K562 (cell line): ENCODE measurements at regions not wholly inside any gene's neighbourhood (a gene's known extent, or its start where the extent isn't known, plus 50 kb on each side); places are given as distances from the start of the nearest gene placed in this dataset.
"Not testable (repeated sequence)": the region's sequence is repeated elsewhere in the genome, so short reads cannot be mapped to it uniquely, and the experiment has no call there.

Experiments used
- ATAC-seq: fragments of 200-7000 bp; cut with Tn5 transposase; 3 replicates; pipeline ENCODE4 v1.9.1; 2020; ENCODE audit warnings: moderate library complexity
- BruUV-seq: library from RNA; stranded (reverse); fragments of 400-500 nt; replicated peaks from 2 replicates; lab custom pipeline; 2021; lab: Mats Ljungman, UMichigan
- CTCF ChIA-PET: fragments of 300-600 bp; formaldehyde crosslinking; extraction: SDS; loops from one replicate; lab custom pipeline; 2021; ENCODE audit warnings: low intra/inter-chr PET ratio; lab: Yijun Ruan, JAX
- POLR2A ChIA-PET: fragments of 300-600, 350-650 bp; sonication (Branson Sonifier 250); formaldehyde crosslinking; extraction: SDS; loops from one replicate; lab custom pipeline; 2021; ENCODE audit warnings: antibody characterized with exemption, inconsistent platforms; lab: Yijun Ruan, JAX
- DNase-seq, 4 experiments: peaks; one replicate each; pipeline versions ENCODE4 v3.0.0 to v3.0.0-alpha.2; 2011 to 2018; ENCODE audit warnings: low spot score in 3 of 4, mixed read lengths in 3 of 4; ENCODE audit errors: extremely low read depth in 1 of 4
- FAIRE-seq: peaks from 2 replicates; lab custom pipeline; 2011; peaks lifted over from hg19 to GRCh38; lab: Jason Lieb, UNC
- H2AFZ ChIP-seq: 2 replicates; pipeline ENCODE4 v1.6.0; 2011; ENCODE audit warnings: low read depth, low read length, control low read depth, inconsistent platforms
- H3K27ac ChIP-seq: fragments of 200-600 bp; 3 replicates; pipeline ENCODE4 v1.8.0; 2011; ENCODE audit warnings: low read depth, mild to moderate bottlenecking, control low read depth, inconsistent platforms, low read length, moderate library complexity, mixed read lengths; ENCODE audit errors: extremely low read depth
- H3K27me3 ChIP-seq, 2 experiments: fragments of 300-600 bp in 1 of 2; 2 replicates in 1 of 2; 3 replicates in 1 of 2; pipeline versions ENCODE4 v1.6.0 to v1.8.0; 2011; ENCODE audit warnings: inconsistent platforms in 2 of 2, low read length in 2 of 2, mild to moderate bottlenecking in 1 of 2, mixed read lengths in 1 of 2, moderate library complexity in 1 of 2; ENCODE audit not compliant: control insufficient read depth in 2 of 2, insufficient read depth in 2 of 2
- H3K36me3 ChIP-seq: fragments of 300-600 bp; 3 replicates; pipeline ENCODE4 v1.8.0; 2011; ENCODE audit warnings: mild to moderate bottlenecking, low read length, inconsistent platforms; ENCODE audit not compliant: control insufficient read depth, insufficient read depth
- H3K4me1 ChIP-seq, 2 experiments: fragments of 200-600 bp in 1 of 2; replicated peaks in 1 of 2; 2 replicates in 1 of 2; 3 replicates in 1 of 2; pipeline versions ENCODE4 v1.5.1 to v1.8.0; 2011; ENCODE audit warnings: inconsistent platforms in 2 of 2, low read length in 2 of 2, mild to moderate bottlenecking in 1 of 2, mixed read lengths in 1 of 2, moderate library complexity in 1 of 2; ENCODE audit not compliant: control insufficient read depth in 2 of 2, insufficient read depth in 2 of 2
- H3K4me2 ChIP-seq: 2 replicates; pipeline ENCODE4 v1.6.1; 2011; ENCODE audit warnings: low read length, control low read depth, inconsistent platforms, mixed read lengths; ENCODE audit not compliant: insufficient read depth
- H3K4me3 ChIP-seq: fragments of 200-600 bp; sonication (generic), shearing (Covaris generic); 2 replicates; pipeline ENCODE4 v1.5.1; 2016; ENCODE audit warnings: control low read depth, inconsistent platforms
- H3K79me2 ChIP-seq: fragments of 200-600 bp; 3 replicates; pipeline ENCODE4 v1.8.0; 2011; ENCODE audit warnings: low read length, inconsistent platforms; ENCODE audit not compliant: control insufficient read depth, insufficient read depth
- H3K9ac ChIP-seq, 2 experiments: 2 replicates each; pipeline versions ENCODE4 v1.6.0 to v1.6.1; 2011; ENCODE audit warnings: low read depth in 2 of 2, low read length in 2 of 2, control low read depth in 1 of 2, inconsistent platforms in 1 of 2, mild to moderate bottlenecking in 1 of 2, mixed read lengths in 1 of 2; ENCODE audit not compliant: insufficient read depth in 1 of 2
- H3K9me1 ChIP-seq: one replicate; pipeline ENCODE4 v1.6.0; 2011; ENCODE audit warnings: inconsistent platforms, mild to moderate bottlenecking, low read length, moderate library complexity; ENCODE audit not compliant: control insufficient read depth, insufficient read depth
- H3K9me3 ChIP-seq: replicated peaks from 2 replicates; pipeline ENCODE4 v1.5.1; 2011; ENCODE audit warnings: low read depth, low read length, inconsistent platforms; ENCODE audit not compliant: control insufficient read depth, insufficient read depth
- H4K20me1 ChIP-seq: replicated peaks from 2 replicates; pipeline ENCODE4 v1.6.1; 2011; ENCODE audit warnings: low read length, inconsistent platforms, mixed read lengths; ENCODE audit not compliant: control insufficient read depth, insufficient read depth
- CHD4 ChIP-seq: fragments of 200-600 bp; sonication (generic); IDR thresholded peaks from 3 replicates; pipeline ENCODE4 v1.6.1; 2012; ENCODE audit warnings: low read depth, mild to moderate bottlenecking, mixed read lengths, low read length, inconsistent platforms; ENCODE audit not compliant: insufficient read depth, insufficient replicate concordance, poor library complexity, severe bottlenecking
- DMBX1 ChIP-seq: fragments of 250-450 bp; sonication (Bioruptor Pico); IDR thresholded peaks from 2 replicates; pipeline ENCODE4 v1.8.0; 2022; ENCODE audit warnings: inconsistent platforms, mild to moderate bottlenecking, moderate library complexity, borderline replicate concordance
- GTF3C2 ChIP-seq: IDR thresholded peaks from 3 replicates; pipeline ENCODE4 v1.6.1; 2011; ENCODE audit warnings: borderline replicate concordance, mild to moderate bottlenecking, moderate library complexity; ENCODE audit not compliant: insufficient read length; ENCODE audit errors: extremely low read depth
- RFX5 ChIP-seq: IDR thresholded peaks from 2 replicates; pipeline ENCODE4 v1.6.1; 2011; ENCODE audit warnings: low read depth, mild to moderate bottlenecking, improper control_type of control experiment, low read length
- TCFL5 ChIP-seq: fragments of 250-450 bp; sonication (Bioruptor Pico); conservative IDR thresholded peaks from 2 replicates; pipeline ENCODE4 v1.6.1; 2021; ENCODE audit warnings: mild to moderate bottlenecking, moderate library complexity, matching md5 sums
- TRIM28 ChIP-seq: fragments of 450-650 bp; IDR thresholded peaks from 2 replicates; pipeline ENCODE4 v1.6.1; 2017
- ZNF696 ChIP-seq: fragments of 250-450 bp; sonication (Bioruptor Pico); conservative IDR thresholded peaks from 2 replicates; pipeline ENCODE4 v1.4.0; 2020; ENCODE audit warnings: mild to moderate bottlenecking, moderate library complexity
- WGBS: fragments of 100-300 bp; shearing (Covaris generic); methylation state at CpG from one replicate; pipeline ENCODE4 v1.1.6; 2016; ENCODE audit warnings: low coverage, mixed read lengths; ENCODE audit not compliant: insufficient coverage; ENCODE audit errors: missing lambda C conversion rate; 5-methylcytosine and 5-hydroxymethylcytosine counted together
- in situ Hi-C: fragments of 300-500 bp; cut with MboI; formaldehyde crosslinking; loops from 4 replicates; pipeline ENCODE4 v1.15.0; 2018; ENCODE audit warnings: inconsistent platforms, mixed read lengths
- intact Hi-C: fragments of 100-400 bp; cut with micrococcal nuclease; formaldehyde crosslinking; loops from 2 replicates; pipeline ENCODE4 v1.14.2; 2022
- TF ChIP-seq, protein P1 (sequence below): fragments of 450-650 bp; conservative IDR thresholded peaks from 2 replicates; pipeline ENCODE4 v1.6.1; 2016; ENCODE audit warnings: missing genetic modification characterization, low read depth, mild to moderate bottlenecking, missing compliant biosample characterization, moderate library complexity
- TF ChIP-seq, protein P2 (sequence below): fragments of 250-450 bp; sonication (Bioruptor Pico); IDR thresholded peaks from 2 replicates; pipeline ENCODE4 v1.8.0; 2022; ENCODE audit warnings: inconsistent platforms
- TF ChIP-seq, protein P3 (sequence below): fragments of 450-650 bp; formaldehyde crosslinking; IDR thresholded peaks from 2 replicates; pipeline ENCODE4 v1.4.0; 2020; ENCODE audit warnings: mild to moderate bottlenecking, moderate library complexity

GRCh38 chr7:82501346-82501745 is 57.8 kb upstream of the CACNA2D1 start (continued):
- TF ChIP-seq DMBX1 (CRISPR knock-in tag) (no peak), ZNF696 (CRISPR knock-in tag) (no peak), TRIM28 (no peak), GTF3C2 (no peak), CHD4 (no peak), TCFL5 (CRISPR knock-in tag) (no peak), RFX5 (no peak)
- TF ChIP-seq, protein P1, sequence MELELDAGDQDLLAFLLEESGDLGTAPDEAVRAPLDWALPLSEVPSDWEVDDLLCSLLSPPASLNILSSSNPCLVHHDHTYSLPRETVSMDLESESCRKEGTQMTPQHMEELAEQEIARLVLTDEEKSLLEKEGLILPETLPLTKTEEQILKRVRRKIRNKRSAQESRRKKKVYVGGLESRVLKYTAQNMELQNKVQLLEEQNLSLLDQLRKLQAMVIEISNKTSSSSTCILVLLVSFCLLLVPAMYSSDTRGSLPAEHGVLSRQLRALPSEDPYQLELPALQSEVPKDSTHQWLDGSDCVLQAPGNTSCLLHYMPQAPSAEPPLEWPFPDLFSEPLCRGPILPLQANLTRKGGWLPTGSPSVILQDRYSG (tag): no peak
- TF ChIP-seq, protein P2, sequence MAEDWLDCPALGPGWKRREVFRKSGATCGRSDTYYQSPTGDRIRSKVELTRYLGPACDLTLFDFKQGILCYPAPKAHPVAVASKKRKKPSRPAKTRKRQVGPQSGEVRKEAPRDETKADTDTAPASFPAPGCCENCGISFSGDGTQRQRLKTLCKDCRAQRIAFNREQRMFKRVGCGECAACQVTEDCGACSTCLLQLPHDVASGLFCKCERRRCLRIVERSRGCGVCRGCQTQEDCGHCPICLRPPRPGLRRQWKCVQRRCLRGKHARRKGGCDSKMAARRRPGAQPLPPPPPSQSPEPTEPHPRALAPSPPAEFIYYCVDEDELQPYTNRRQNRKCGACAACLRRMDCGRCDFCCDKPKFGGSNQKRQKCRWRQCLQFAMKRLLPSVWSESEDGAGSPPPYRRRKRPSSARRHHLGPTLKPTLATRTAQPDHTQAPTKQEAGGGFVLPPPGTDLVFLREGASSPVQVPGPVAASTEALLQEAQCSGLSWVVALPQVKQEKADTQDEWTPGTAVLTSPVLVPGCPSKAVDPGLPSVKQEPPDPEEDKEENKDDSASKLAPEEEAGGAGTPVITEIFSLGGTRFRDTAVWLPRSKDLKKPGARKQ (CRISPR knock-in tag): no peak
- TF ChIP-seq, protein P3, sequence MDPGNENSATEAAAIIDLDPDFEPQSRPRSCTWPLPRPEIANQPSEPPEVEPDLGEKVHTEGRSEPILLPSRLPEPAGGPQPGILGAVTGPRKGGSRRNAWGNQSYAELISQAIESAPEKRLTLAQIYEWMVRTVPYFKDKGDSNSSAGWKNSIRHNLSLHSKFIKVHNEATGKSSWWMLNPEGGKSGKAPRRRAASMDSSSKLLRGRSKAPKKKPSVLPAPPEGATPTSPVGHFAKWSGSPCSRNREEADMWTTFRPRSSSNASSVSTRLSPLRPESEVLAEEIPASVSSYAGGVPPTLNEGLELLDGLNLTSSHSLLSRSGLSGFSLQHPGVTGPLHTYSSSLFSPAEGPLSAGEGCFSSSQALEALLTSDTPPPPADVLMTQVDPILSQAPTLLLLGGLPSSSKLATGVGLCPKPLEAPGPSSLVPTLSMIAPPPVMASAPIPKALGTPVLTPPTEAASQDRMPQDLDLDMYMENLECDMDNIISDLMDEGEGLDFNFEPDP (CRISPR knock-in tag): no peak

DNA sequence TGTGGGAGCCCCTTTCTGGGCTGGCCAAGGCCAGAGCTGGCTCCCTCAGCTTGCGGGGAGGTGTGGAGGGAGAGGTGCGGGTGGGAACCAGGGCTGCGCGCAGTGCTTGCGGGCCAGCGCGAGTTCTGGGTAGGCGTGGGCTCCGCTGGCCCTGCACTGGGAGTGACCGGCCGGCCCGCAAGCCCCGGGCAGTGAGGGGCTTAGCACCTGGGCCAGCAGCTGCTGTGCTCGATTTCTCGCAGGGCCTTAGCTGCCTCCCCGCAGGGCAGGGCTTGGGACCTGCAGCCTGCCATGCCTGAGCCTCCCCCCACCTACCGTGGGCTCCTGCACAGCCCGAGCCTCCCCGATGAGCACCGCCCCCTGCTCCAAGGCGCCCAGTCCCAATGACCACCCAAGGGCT is 56.0 kb upstream of the CACNA2D1 start:
- ATAC-seq, H3K4me2 ChIP-seq, H3K9me3 ChIP-seq, POLR2A ChIA-PET, H3K27me3 ChIP-seq, intact Hi-C loops, BruUV-seq, H3K9ac ChIP-seq, in situ Hi-C loops, CTCF ChIA-PET, FAIRE-seq, H3K4me1 ChIP-seq, H4K20me1 ChIP-seq, DNase-seq, H2AFZ ChIP-seq, H3K27ac ChIP-seq, H3K9me1 ChIP-seq, H3K36me3 ChIP-seq, H3K79me2 ChIP-seq, H3K4me3 ChIP-seq: not testable (repeated sequence)
- WGBS: 2% methylated on average over 19 of the region's 21 CpGs
